SK-N-MC (cell line): ENCODE measurements at regions not wholly inside any gene's neighbourhood (a gene's known extent, or its start where the extent isn't known, plus 50 kb on each side); places are given as distances from the start of the nearest gene placed in this dataset.

Experiments used
- DNase-seq: peaks from one replicate; pipeline ENCODE4 v3.0.0-alpha.2; 2011; ENCODE audit warnings: low read depth, low spot score
- H3K27ac ChIP-seq: fragments of 200-600 bp; sonication (generic); 2 replicates; pipeline ENCODE4 v1.5.1; 2016; ENCODE audit warnings: mixed run types
- H3K36me3 ChIP-seq: fragments of 200-600 bp; sonication (generic); 2 replicates; pipeline ENCODE4 v1.6.1; 2017; ENCODE audit warnings: antibody characterized with exemption, low read length, mixed read lengths; ENCODE audit not compliant: insufficient read depth
- H3K4me3 ChIP-seq: fragments of 200-600 bp; sonication (generic); 2 replicates; pipeline ENCODE4 v1.5.1; 2016
- H3K9ac ChIP-seq: fragments of 200-600 bp; sonication (generic); 2 replicates; pipeline ENCODE4 v1.8.0; 2017; ENCODE audit warnings: mixed run types, mixed read lengths; ENCODE audit not compliant: insufficient read length
- H3K9me3 ChIP-seq: fragments of 200-600 bp; sonication (generic); 2 replicates; pipeline ENCODE4 v1.6.1; 2017; ENCODE audit warnings: low read depth, mild to moderate bottlenecking, antibody characterized with exemption, low read length, moderate library complexity, mixed read lengths
- EZH2 ChIP-seq: fragments of 200-600 bp; sonication (generic); IDR thresholded peaks from one replicate; pipeline ENCODE4 v1.6.1; 2017; ENCODE audit warnings: antibody characterized with exemption
- FOXP2 ChIP-seq: optimal IDR thresholded peaks from 2 replicates; pipeline ENCODE3; 2011; ENCODE audit warnings: mild to moderate bottlenecking, moderate library complexity; ENCODE audit not compliant: insufficient read depth; ENCODE audit errors: extremely low read length, control extremely low read depth
- POLR2AphosphoS5 ChIP-seq: IDR thresholded peaks from 2 replicates; pipeline ENCODE4 v1.6.1; 2012; ENCODE audit warnings: mild to moderate bottlenecking, low read depth, low read length, borderline replicate concordance

GRCh38 chr9:104238668-104239067 is 144.6 kb downstream of the SMC2 start:
- H3K4me3 ChIP-seq = no peak overlapping the region
- H3K9me3 ChIP-seq = no peaks in the 10 kb centered on the region
- no peak for DNase-seq
- no peak overlapping the region for H3K27ac ChIP-seq
- H3K36me3 ChIP-seq = no peaks in the 10 kb centered on the region
- H3K9ac ChIP-seq = no peak overlapping the region
- TF ChIP-seq POLR2AphosphoS5 (no peak), EZH2 (no peak), FOXP2 (no peak)

GRCh38 chr9:104240890-104241289 is 146.8 kb downstream of the SMC2 start:
- Histone ChIP-seq H3K4me3 (no peak overlapping the region), H3K9ac (no peak overlapping the region), H3K27ac (no peak overlapping the region), H3K36me3 (no peaks in the 10 kb centered on the region), H3K9me3 (no peaks in the 10 kb centered on the region)
- DNase-seq = no peak
- TF ChIP-seq POLR2AphosphoS5 = no peak
- no peak for TF ChIP-seq EZH2
- TF ChIP-seq FOXP2 = no peak

- H3K9me3 ChIP-seq = no peaks in the 10 kb centered on the region
- no peak for DNase-seq
- H3K4me3 ChIP-seq = no peak overlapping the region
- H3K27ac ChIP-seq = peak overlapping the region; percentile 96
- no peak for TF ChIP-seq EZH2
- no peak for TF ChIP-seq FOXP2
- no peaks in the 10 kb centered on the region for H3K36me3 ChIP-seq
- H3K9ac ChIP-seq = no peak overlapping the region
Measured at GRCh38 chr9:104245925-104246324, 151.8 kb downstream of the SMC2 start.

- DNase-seq = peak; percentile 85
- Histone ChIP-seq H3K36me3 (no peaks in the 10 kb centered on the region), H3K4me3 (no peak overlapping the region), H3K9me3 (no peaks in the 10 kb centered on the region), H3K27ac (peak overlapping the region; percentile 62), H3K9ac (no peak overlapping the region)
- no peak for TF ChIP-seq EZH2
- TF ChIP-seq POLR2AphosphoS5 = peak; percentile 56; the same call in 1 of the 2 replicates
Measured at GRCh38 chr9:104247899-104248460, 153.9 kb downstream of the SMC2 start.

GRCh38 chr9:104256031-104256695 is 162.1 kb downstream of the SMC2 start:
- Histone ChIP-seq H3K27ac (no peak overlapping the region), H3K36me3 (no peaks in the 10 kb centered on the region), H3K9ac (no peak overlapping the region), H3K4me3 (no peak overlapping the region), H3K9me3 (0 out of 2 replicates have a peak, but pooled peaks cover 3% of the 10 kb centered on the region)
- DNase-seq = no peak
- TF ChIP-seq POLR2AphosphoS5 (no peak), FOXP2 (no peak), EZH2 (no peak)

GRCh38 chr9:104256696-104257062 is 162.6 kb downstream of the SMC2 start:
- no peak overlapping the region for H3K4me3 ChIP-seq
- H3K27ac ChIP-seq = no peak overlapping the region
- H3K36me3 ChIP-seq = no peaks in the 10 kb centered on the region
- TF ChIP-seq FOXP2 = no peak
- TF ChIP-seq POLR2AphosphoS5 = no peak
- no peak for TF ChIP-seq EZH2
- H3K9ac ChIP-seq = no peak overlapping the region
- 0 out of 2 replicates have a peak, but pooled peaks cover 3% of the 10 kb centered on the region for H3K9me3 ChIP-seq
- no peak for DNase-seq

GRCh38 chr9:104258296-104259011 is 164.3 kb downstream of the SMC2 start:
- no peak overlapping the region for H3K9ac ChIP-seq
- DNase-seq = no peak

GRCh38 chr9:104260004-104260403 is 165.9 kb downstream of the SMC2 start:
- Histone ChIP-seq H3K9me3 (peaks cover 3% of the 10 kb centered on the region; the same call in 1 of the 2 replicates), H3K9ac (no peak overlapping the region), H3K4me3 (no peak overlapping the region), H3K36me3 (no peaks in the 10 kb centered on the region), H3K27ac (no peak overlapping the region)
- TF ChIP-seq EZH2 (no peak), FOXP2 (no peak), POLR2AphosphoS5 (no peak)
- no peak for DNase-seq

More at GRCh38 chr9:104258296-104259011, 164.3 kb downstream of the SMC2 start:
- TF ChIP-seq FOXP2 = no peak
- TF ChIP-seq EZH2 = no peak
- no peak for TF ChIP-seq POLR2AphosphoS5
- no peak overlapping the region for H3K4me3 ChIP-seq
- H3K9me3 ChIP-seq = 0 out of 2 replicates have a peak, but pooled peaks cover 3% of the 10 kb centered on the region
- H3K27ac ChIP-seq = no peak overlapping the region
- H3K36me3 ChIP-seq = no peaks in the 10 kb centered on the region
